HG03457 (cell line): ENCODE measurements at regions not wholly inside any gene's neighbourhood (a gene's known extent, or its start where the extent isn't known, plus 50 kb on each side); places are given as distances from the start of the nearest gene placed in this dataset.

Experiments
- ATAC-seq: cut with Tn5 transposase; IDR thresholded peaks from one replicate; pipeline ENCODE4 v1.9.1; 2021; ENCODE audit warnings: moderate number of reproducible peaks; ENCODE audit not compliant: unreplicated experiment

DNA sequence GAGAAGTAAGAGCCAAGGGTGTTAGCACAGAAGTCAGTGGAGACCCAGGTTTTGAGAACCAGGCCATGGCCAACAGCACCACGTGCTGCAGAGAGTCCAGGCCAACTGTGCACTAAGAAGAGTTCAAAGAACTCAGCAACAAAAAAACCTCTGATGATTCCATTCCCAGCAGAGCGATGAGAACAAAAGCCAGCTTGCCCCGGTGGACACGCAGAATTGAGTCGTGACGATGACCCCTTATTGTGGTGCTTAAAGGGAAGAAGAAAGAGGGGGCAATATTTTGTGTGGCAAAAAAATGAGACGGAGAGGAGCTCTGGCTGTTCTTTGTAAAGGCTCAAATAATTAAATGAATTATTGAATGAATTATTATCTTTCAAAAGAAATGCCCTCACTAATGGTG, 468.3 kb upstream of the AUTS2 start:
- no peak for ATAC-seq

DNA sequence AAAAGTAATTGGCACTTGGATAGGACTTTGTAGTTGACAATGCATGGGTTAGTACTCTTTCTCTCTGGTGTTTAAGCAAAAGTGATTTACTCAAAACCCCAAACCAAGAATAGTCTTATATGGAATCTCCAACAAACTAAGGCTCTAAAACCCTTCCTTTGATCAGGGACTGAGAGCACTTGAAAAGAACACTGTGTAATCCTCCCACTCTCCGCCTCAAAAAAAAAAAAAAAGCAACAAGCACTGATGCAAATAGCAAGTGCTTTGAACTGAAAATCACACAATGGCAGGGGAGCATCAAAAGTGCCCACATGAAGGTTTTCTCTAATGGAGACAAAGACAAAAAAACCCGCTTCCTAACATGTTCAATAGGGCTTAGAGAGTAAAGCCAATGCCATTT, 467.9 kb upstream of the AUTS2 start:
- no peak for ATAC-seq

DNA sequence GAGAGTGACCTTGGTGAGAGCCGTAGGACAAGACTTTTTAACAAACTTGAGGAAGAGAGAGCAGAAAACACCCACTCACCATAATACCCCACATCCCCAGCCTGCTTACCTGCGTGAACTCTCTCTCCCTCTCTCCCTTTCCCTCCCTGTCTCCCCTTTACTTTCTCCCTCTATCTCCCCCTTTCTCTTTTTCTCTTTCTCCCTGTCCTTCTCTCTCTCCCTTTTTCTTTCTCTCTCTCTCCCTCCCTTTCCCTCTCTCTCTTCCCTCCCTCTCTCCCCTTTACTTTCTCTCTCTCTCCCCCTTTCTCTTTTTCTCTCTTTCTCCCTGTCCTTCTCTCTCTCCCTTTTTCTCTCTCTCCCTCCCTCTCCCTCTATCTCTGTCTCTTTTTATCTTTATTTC, 464.0 kb upstream of the AUTS2 start:
- no peak for ATAC-seq

DNA sequence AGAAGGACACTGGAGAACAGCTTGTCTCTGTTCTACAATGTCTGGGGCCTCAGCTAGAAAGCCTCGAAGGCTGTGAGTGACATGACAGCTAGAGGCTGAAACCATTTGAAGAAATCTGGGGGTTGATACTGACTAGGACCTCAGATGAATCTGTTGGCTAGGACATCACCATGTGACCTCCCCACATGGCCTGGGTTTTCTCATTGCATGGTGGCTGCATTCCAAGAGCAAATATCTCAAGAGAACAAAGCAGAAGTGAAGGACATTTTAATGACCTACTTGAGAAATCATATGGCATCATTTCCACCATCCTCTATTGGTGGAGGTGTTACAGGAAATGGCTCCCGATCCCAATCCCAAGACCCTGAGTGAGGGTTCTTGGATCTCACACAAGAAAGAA, 450.6 kb upstream of the AUTS2 start:
- no peak for ATAC-seq

DNA sequence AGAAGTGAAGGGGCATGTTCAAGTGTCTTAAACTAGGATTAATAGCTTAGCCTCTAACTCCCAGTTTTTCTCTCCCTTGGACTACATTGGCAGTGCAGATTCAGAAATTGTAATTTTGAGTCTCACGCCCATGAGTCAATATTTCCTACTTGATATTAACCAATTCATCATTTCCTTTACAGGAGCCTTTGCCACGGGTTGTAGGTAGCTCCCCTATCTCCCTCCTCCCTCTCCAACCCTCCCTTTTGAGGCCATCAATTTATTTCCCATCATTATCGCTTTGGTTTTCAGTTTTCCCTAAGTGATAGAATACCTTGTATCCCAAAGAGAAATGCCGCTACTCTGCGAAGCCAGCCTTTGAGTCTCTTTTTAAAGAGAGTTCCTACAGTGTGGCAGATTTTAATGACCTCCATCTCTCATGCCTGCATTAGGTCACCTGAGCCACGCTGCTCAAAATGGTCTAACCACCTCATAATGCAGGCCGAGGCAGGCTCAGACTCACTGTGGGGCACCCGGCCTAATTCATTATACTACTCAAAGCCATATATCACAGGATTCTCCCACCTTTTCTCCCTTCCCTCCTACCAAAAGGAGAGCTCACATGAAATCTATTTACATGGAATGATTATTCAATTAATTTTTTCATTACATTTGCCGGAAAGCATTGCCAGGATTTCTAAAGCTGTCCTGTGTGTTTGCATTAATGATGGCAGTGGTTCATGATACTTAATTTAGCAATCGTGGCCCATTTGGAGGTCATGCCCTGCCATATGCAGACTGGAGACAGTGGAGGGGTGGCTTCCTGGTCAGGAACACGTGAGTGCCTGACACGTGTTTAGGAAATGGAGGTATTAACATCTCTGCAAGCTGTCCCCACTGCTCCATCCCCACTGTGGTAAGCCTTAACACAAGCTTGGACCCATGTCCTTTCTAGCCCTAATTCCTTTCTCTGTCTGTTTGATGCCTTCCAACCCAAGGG, 448.2 kb upstream of the AUTS2 start:
- no peak for ATAC-seq

DNA sequence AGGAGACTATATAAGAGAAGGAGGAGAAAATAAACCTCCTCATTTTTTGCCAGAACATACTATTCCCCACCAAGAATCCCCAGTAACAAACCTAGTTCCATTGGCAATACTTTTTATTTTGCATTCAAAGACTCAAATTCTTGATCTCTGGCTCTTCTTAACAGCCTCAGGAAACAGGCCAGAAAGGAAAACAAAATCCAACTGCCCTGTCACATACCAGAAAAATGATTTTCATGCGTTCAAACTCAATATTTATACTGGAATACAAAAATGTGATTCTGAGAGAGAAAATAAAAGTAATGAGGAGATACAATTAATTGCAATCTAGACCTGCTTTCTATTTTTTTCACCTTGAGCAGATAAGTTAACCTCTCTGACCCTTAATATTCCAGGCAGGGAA, 435.9 kb upstream of the AUTS2 start:
- no peak for ATAC-seq

DNA sequence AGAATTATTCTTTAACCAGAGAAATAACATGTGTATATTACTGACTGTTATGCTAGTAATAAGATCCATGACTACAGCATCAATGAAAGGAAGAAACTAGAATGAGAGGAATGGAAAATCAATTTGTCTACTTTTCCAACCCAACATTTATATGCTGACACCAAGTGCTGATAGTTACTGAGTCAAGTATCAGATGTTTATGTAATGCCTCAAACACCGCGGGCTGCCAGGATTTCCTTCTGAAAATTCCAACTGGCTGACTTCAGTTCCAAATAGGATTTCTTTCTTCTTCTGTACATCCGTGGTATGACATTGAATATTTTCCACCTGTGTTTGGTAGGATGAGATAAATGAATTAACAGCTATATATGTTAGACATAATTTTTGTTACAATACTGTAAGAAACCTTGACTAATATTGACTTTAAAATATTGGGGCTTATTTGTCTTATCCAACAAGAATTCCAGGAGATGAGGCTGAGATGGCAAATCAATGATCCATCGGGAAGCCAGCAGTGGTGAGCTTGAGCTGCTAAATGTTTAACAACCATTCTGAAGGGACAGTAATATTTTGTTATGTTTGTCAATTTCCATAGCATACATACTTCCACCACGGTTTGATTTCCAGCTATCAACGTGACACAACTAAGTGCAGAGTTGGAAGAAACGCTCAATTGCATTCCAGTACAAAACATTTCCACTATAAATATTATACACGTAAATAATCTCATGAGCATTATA, 435.2 kb upstream of the AUTS2 start:
- ATAC-seq: no peak

DNA sequence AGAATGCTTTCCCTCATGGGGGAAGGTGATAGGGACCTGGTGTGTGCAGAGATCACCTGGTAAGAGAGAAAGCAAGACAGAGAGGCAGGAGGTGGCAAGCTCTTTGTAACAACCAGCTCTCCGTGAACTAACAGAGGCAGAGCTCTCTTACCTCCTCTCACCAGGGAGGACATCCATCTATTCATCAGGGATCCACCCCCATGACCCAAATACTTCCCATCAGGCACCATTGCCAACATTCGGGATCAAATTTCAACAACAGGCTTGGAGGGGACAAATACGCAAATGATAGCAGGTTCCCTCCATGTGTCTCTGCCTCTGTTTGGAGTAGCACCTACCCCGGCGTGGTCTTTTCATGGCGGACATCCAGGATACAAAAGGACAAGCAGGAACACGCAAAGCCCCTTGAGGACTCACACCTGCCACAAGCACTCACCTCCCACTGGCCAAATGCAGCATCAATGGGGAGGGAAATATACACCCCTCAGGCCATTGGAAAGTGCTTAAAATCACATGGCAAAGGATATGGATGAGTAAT, 431.2 kb upstream of the AUTS2 start:
- ATAC-seq: no peak

DNA sequence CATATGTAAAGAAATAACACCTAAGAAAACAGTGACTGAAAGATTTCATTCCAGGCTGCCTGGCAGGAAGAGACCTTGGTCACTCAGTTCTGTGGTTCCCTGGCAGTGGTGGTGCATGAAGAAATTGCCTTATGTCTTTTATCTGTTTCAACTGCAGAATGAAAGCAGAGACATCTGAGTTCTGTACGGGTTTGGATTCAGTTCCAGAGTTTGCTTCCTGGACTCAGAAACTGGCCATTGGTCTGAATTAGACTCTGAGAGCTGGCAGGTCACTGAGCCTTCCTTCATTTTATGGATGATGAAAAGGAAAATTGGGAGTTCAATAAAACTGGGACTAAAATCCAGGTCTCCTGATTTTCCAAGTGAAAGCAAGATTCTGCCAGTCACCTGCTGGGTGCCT, 428.9 kb upstream of the AUTS2 start:
- ATAC-seq: no peak

DNA sequence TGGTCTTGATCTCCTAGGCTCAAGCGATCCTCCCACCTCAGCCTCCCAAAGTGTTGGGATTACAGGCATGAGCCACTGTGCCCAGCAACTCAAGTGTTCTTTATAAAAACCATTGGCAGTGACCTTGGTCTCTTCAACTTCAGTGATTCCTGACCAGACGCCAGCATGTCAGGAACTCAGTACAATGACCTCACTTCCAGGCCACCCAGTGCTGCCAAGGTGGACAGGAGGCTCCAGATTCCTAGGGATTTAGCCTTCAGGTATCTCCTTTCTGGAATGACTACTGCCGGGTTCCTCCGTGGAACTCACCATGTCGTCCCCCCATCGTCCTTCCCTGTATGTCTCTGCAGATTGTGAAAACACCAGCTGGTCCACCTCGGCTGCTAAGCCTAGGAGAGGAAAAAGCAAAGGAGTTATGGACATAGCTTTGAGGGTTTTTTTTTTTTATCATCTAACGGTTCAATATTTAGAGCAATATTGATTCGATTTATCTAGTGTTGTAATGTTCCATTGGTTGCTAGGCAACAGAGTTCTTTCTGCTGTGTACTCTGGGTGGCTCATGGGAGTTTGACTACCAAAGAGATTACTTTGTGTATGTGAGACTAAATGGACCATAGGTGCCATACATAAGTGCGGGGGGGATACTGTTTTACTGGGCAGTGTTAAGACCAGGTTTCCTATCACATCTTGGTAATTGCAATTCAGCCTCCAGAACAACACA, 425.8 kb upstream of the AUTS2 start:
- no peak for ATAC-seq

DNA sequence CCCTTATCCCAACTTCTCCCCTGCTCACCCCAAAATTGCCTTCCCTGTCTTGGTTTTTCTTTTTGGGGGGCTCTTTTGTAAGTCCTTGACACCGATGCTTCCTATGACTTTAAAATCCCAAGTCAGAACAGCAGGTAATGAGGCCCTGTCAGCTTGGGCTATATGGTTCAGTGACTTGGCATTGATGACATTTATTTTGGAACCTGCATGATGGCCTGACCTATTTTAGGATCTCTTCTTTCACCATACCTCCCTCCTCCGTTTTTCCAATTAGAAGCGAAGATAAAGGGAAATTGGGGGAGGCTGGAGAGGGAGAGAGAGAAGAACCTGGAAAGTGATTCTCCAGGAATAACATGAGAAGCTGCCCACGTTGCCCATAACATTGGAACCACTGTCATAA, 424.9 kb upstream of the AUTS2 start:
- ATAC-seq: no peak

DNA sequence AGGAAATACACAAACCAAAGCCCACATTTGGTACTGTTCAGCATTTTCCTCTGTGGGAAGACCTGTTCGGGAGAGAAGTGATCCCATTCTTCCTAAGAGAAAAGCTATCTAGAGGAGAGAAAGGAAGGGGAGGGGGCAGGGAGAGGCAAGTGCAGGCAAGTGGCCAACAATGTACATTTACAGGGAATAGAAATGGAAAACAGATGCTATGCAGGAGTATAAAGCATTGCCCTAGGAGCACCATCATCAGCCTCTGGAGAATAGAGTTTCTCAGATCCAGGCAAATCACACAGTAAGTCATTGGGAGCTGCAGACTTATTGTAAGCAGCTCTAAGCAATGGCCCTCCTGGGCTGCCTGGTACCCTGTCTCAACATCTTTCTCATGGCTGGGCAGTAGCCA, 424.4 kb upstream of the AUTS2 start:
- no peak for ATAC-seq

DNA sequence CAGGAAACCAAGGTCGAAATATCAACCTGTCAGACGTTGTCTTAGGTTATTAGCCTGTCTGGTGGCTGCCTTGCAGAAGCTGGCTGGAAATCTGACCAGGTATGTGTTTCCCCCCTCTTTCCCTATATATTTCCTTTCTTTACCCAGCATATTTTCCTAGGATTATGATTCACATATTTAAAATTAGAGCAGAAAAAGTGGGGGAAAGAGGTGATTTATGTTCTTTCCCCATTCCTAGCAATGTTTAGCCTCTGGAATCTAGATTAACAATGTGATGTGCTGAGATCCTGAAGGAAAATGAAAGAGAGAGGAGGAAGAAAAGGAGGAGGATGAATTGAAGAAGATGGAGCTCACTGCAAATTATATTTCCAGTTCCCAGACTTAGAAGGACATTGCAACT, 421.4 kb upstream of the AUTS2 start:
- ATAC-seq: no peak

DNA sequence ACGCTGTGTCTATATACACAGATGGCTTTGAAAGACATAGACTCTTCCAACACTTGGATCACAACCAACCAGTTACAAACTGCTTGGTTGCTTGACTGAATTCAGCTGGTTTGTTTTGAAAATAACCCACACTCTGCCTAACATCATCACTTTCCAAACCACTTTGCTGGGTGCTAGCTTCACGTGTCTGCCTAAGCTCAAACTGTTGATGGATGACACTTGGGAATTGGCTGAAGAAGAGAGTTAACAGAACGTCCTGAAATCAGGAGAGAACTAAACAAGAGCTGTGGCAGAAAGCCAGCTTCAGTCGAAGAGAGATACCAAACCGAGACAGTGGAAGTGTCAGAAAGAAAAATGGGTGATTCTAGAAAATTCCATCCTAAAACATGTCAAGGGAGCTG, 420.8 kb upstream of the AUTS2 start:
- ATAC-seq: no peak

DNA sequence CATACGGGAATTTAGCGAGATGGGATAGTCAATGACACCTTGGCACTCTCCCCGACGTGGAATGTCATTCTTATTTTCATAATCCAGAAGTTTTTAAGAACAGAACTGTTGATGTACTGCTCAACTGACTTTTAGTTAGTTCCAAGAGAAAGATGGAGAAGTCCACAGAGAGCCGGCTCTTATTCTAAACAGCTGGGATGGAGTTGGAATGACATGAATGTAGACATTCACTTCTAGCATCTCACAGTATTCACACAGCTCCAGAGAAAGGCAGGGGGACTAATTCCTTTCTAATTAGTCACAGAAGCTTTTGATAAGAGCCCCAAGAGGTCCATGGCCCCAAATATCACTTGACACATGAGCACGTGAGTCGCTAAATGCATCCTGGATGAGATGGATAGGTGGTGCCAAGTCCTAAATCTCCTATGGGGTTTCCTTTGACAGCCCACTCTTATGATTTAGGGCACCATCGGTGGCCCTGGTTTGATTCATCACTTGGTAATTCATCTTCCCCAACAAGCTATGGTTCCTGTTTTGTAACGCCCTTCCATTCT, 420.3 kb upstream of the AUTS2 start:
- no peak for ATAC-seq

DNA sequence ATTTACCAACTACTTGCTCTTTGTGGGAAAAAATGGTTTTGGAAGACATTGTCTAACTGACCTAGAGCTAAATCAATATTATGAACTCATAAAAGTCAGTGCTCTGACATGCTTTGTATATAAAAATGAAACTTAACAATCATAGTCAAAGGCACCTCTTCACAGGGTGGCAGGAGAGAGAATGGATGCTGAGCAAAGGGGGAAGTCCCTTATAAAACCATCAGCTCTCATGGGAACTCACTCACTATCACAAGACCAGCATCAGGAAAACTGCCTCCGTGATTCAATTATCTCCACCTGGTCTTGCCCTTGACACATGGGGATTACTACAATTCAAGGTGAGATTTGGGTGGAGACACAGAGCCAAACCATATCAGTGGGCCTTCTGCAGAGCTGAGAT, 417.6 kb upstream of the AUTS2 start:
- no peak for ATAC-seq

DNA sequence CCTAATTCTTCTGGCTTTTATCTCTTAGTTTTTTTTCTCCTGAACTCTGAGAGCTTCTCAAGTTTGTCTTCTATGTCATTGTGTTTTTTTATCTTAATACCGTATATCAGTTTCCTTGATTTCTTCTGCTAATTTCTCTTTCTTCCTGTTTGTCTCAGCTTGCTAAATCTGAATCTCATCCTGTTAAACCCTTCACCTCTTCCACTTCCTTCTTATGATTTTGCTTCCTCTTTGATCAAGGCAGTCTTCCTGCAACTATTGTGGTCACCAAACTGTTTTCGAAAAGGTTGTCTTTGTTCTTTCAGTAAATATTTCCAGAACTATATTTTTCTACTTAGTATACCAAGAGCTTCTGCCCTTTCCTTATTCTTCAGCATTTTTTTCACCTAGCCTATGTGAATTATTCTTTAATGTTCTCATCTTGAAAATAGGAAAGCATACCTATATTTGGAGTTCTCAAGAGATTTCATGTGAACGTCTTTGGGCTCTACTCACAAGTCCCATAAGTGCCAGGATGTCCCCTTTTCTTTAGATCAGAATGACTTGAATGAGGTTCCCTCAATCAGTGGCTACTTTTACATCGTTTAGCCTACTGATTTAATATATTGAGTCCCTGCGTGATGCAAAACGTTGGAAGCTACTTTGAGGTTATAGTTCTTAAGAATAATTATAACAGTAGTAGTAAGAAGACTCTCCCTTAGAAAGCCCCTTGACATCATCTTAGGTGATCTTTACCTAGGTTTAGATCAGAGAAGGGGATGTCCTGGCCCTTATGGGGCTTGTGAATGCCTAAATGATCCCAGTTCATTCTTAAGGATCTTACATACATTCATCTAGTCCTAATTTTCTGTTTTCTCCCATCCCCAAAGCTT, 415.4 kb upstream of the AUTS2 start:
- ATAC-seq: no peak

DNA sequence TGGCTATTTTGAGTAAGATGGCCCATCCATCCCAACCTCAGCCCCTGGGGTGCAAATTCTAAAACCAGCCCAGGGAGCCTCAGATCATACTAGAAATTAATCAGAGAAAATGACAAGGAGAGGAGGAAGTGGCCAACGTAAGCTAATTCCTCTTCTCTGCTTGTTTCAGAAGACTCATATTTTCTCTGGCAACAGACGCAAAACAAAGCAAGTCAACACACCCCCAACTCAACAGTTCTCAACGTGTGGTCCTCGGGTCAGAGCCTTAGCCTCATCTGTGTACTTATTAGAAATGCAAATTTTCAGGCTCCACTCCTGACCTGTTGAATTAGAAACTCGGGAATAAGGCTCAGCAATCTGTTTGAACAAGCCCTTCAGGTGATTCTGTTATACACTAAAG, 413.9 kb upstream of the AUTS2 start:
- no peak for ATAC-seq

DNA sequence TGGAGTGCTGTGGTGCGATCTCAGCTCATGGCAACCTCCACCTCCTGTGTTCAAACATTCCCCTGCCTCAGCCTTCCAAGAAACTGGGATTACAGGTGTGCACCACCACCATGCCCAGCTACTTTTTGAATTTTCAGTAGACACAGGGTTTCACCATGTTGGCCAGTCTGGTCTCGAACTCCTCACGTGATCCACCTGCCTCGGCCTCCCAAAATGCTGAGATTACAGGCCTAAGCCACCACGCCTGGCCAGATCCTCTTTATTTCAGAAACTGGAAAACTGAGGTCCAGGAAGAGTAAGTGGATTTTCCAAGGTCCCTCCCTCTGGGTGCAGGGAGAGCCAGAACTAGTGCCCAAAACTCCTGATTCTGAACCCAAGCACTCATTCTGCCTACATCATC, 413.1 kb upstream of the AUTS2 start:
- ATAC-seq: no peak

DNA sequence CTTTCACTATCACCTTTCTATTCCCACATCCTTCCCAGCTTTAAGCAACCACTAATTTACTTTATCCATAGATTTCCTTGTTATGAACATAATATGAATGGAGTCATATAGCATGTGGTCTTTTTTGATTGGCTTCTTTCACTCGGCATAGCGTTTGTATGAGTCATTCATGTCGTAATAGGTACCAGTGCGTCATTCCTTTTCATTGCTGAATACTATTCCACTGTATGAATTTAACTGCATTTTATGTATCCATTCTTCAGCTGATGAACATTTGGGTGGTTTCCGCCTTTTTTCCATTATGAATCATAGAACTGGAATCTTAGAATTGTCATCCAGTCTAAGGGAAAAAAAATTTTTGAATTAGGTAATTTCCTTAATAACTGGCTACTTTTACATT, 411.3 kb upstream of the AUTS2 start:
- ATAC-seq: no peak
